ENCODE measurements at regions not wholly inside any gene's neighbourhood (a gene's known extent, or its start where the extent isn't known, plus 50 kb on each side); places are given as distances from the start of the nearest gene placed in this dataset.

GRCh38 chr2:503288-503999 lies 173.8 kb downstream of the TMEM18 start:
- TF ChIP-seq ZFP3 (CRISPR knock-in tag; IDR thresholded peaks at IDR 0.05) = no peak
- TF ChIP-seq ZNF8 (CRISPR knock-in tag; IDR thresholded peaks at IDR 0.05) = no peak
- TF ChIP-seq PPARA (CRISPR knock-in tag; IDR thresholded peaks at IDR 0.05; ENCODE audit: borderline replicate concordance) = no peak
- TF ChIP-seq PATZ1 (CRISPR knock-in tag; IDR thresholded peaks at IDR 0.05; ENCODE audit: borderline replicate concordance) = no peak
